Hematopoietic multipotent progenitor cell (in vitro differentiated cells): ENCODE measurements at regions not wholly inside any gene's neighbourhood (a gene's known extent, or its start where the extent isn't known, plus 50 kb on each side); places are given as distances from the start of the nearest gene placed in this dataset.

Source experiments
- DNase-seq, 3 donors: peaks; one replicate each; pipeline ENCODE4 v3.0.0-alpha.2; 2011 to 2015; ENCODE audit warnings: low read depth in 2 of 3, low spot score in 2 of 3

GRCh38 chr11:30741039-30741550 lies 154.9 kb upstream of the MPPED2 start:
- no peak for DNase-seq

GRCh38 chr11:30740091-30740490 lies 153.9 kb upstream of the MPPED2 start:
- no peak for DNase-seq

GRCh38 chr11:30735946-30736345 lies 149.8 kb upstream of the MPPED2 start:
- DNase-seq = peak in 1 of 3 donors; percentile 15

GRCh38 chr11:30733748-30734147 lies 147.6 kb upstream of the MPPED2 start:
- no peak for DNase-seq

GRCh38 chr11:30730011-30730410 lies 143.9 kb upstream of the MPPED2 start:
- DNase-seq = no peak

- no peak for DNase-seq
These were observed 143.1 kb upstream of the MPPED2 start for GRCh38 chr11:30729187-30729713.

GRCh38 chr11:30725645-30726195 lies 139.6 kb upstream of the MPPED2 start:
- no peak for DNase-seq

- no peak for DNase-seq
These were observed 138.1 kb upstream of the MPPED2 start for GRCh38 chr11:30724274-30724673.

- no peak for DNase-seq
These were observed 133.2 kb upstream of the MPPED2 start for GRCh38 chr11:30719371-30719770.

- no peak for DNase-seq
These were observed 131.5 kb upstream of the MPPED2 start for GRCh38 chr11:30717641-30718040.

GRCh38 chr11:30717009-30717408 lies 130.9 kb upstream of the MPPED2 start:
- DNase-seq = no peak

- no peak for DNase-seq
These were observed 126.6 kb upstream of the MPPED2 start for GRCh38 chr11:30712749-30713148.

GRCh38 chr11:30710221-30710620 lies 124.1 kb upstream of the MPPED2 start:
- DNase-seq = no peak

- no peak for DNase-seq
These were observed 121.0 kb upstream of the MPPED2 start for GRCh38 chr11:30707110-30707509.

- no peak for DNase-seq
These were observed 119.9 kb upstream of the MPPED2 start for GRCh38 chr11:30705913-30706675.

- no peak for DNase-seq
These were observed 112.3 kb upstream of the MPPED2 start for GRCh38 chr11:30698425-30698824.

- no peak for DNase-seq
These were observed 110.9 kb upstream of the MPPED2 start for GRCh38 chr11:30697032-30697431.

- DNase-seq = no peak
These were observed 98.6 kb upstream of the MPPED2 start for GRCh38 chr11:30684772-30685171.

GRCh38 chr11:30683176-30683575 lies 97.0 kb upstream of the MPPED2 start:
- no peak for DNase-seq

- no peak for DNase-seq
These were observed 80.7 kb upstream of the MPPED2 start for GRCh38 chr11:30666817-30667216.

GRCh38 chr11:30665067-30665466 lies 78.9 kb upstream of the MPPED2 start:
- no peak for DNase-seq

GRCh38 chr11:30653606-30654005 lies 67.5 kb upstream of the MPPED2 start:
- DNase-seq = peak in 2 of 3 donors; percentile 19 to 62
